PC-9 (cell line): ENCODE measurements at regions not wholly inside any gene's neighbourhood (a gene's known extent, or its start where the extent isn't known, plus 50 kb on each side); places are given as distances from the start of the nearest gene placed in this dataset.

ENCODE experiments used
- BruUV-seq: library from RNA; stranded (reverse); fragments of 400-500 nt; replicated peaks from 2 replicates; lab custom pipeline; 2021; lab: Mats Ljungman, UMichigan
- CTCF ChIA-PET: fragments of 300-600 bp; sonication (Branson Sonifier 250); formaldehyde crosslinking; loops from one replicate; lab custom pipeline; 2022; ENCODE audit warnings: antibody characterized with exemption; lab: Charles Lee
- POLR2A ChIA-PET: fragments of 300-600 bp; sonication (Branson Sonifier 250); formaldehyde crosslinking; loops from one replicate; lab custom pipeline; 2022; ENCODE audit warnings: antibody characterized with exemption; ENCODE audit not compliant: unreplicated experiment; lab: Charles Lee
- DNase-seq, 2 experiments: peaks; one replicate each; pipeline versions ENCODE4 v3.0.0 to v3.0.0-alpha.2; 2015 to 2022; ENCODE audit warnings: mixed read lengths in 1 of 2
- H2AFZ ChIP-seq: fragments of 200-600 bp; sonication (generic); 2 replicates; pipeline ENCODE4 v1.8.1; 2017; ENCODE audit warnings: antibody characterized with exemption
- H3F3A ChIP-seq: fragments of 200-600 bp; sonication (generic); 2 replicates; pipeline ENCODE4 v1.8.1; 2017; ENCODE audit warnings: antibody characterized with exemption, mild to moderate bottlenecking, low read depth; ENCODE audit not compliant: insufficient read depth
- H3K27ac ChIP-seq: fragments of 200-600 bp; sonication (generic); 2 replicates; pipeline ENCODE4 v1.6.1; 2016; ENCODE audit warnings: mixed run types
- H3K27me3 ChIP-seq: fragments of 200-600 bp; sonication (generic); 2 replicates; pipeline ENCODE4 v1.6.1; 2016; ENCODE audit warnings: low read depth, mixed run types; ENCODE audit not compliant: insufficient read depth
- H3K36me3 ChIP-seq: fragments of 200-600 bp; sonication (generic); 2 replicates; pipeline ENCODE4 v1.6.1; 2016; ENCODE audit warnings: low read depth, mixed run types
- H3K4me1 ChIP-seq: fragments of 200-600 bp; sonication (generic); replicated peaks from 2 replicates; pipeline ENCODE4 v1.6.1; 2016; ENCODE audit warnings: mixed run types; ENCODE audit not compliant: insufficient read depth
- H3K4me2 ChIP-seq: fragments of 200-600 bp; sonication (generic); 2 replicates; pipeline ENCODE4 v1.6.1; 2017; ENCODE audit warnings: mixed run types
- H3K4me3 ChIP-seq: fragments of 200-600 bp; sonication (generic); 2 replicates; pipeline ENCODE4 v1.6.1; 2016; ENCODE audit warnings: mixed run types
- H3K79me2 ChIP-seq: fragments of 200-600 bp; sonication (generic); 2 replicates; pipeline ENCODE4 v1.6.1; 2017; ENCODE audit warnings: low read depth, mixed run types
- H3K9me2 ChIP-seq: fragments of 200-600 bp; sonication (generic); 2 replicates; pipeline ENCODE4 v1.8.1; 2017; ENCODE audit warnings: mild to moderate bottlenecking; ENCODE audit not compliant: insufficient read depth
- H3K9me3 ChIP-seq: fragments of 200-600 bp; sonication (generic); 2 replicates; pipeline ENCODE4 v1.8.1; 2016; ENCODE audit warnings: low read depth; ENCODE audit not compliant: insufficient read depth
- H4K20me1 ChIP-seq: fragments of 200-600 bp; sonication (generic); 2 replicates; pipeline ENCODE4 v1.8.1; 2017; ENCODE audit not compliant: insufficient read depth
- CTCF ChIP-seq: fragments of 200-600 bp; sonication (generic); conservative IDR thresholded peaks from 2 replicates; pipeline ENCODE4 v1.6.1; 2017; ENCODE audit warnings: mixed run types, antibody characterized with exemption, mild to moderate bottlenecking, moderate library complexity
- EZH2 ChIP-seq: fragments of 200-600 bp; sonication (generic); IDR thresholded peaks from 2 replicates; pipeline ENCODE4 v1.8.0; 2017; ENCODE audit warnings: antibody characterized with exemption, low read depth
- intact Hi-C: fragments of 100-400 bp; cut with micrococcal nuclease; formaldehyde crosslinking; loops from one replicate; pipeline ENCODE4 v1.10.0; 2022; ENCODE audit not compliant: unreplicated experiment

GRCh38 chr16:9449597-9449996 is 358.2 kb downstream of the HAPSTR1 start:
- H3K36me3 ChIP-seq: no peaks in the 10 kb centered on the region
- no peak overlapping the region for H3K4me2 ChIP-seq
- no peaks in the 10 kb centered on the region for H3K79me2 ChIP-seq
- intact Hi-C loops: no loop called here
- ChIA-PET POLR2A (no interaction called here), CTCF (no interaction called here)
- no peaks in the 10 kb centered on the region for H3K27me3 ChIP-seq
- no peak for DNase-seq
- no TSS peak for BruUV-seq
- H3K4me3 ChIP-seq: no peak overlapping the region
- H3F3A ChIP-seq: no peaks in the 10 kb centered on the region
- no peaks in the 10 kb centered on the region; the same call in 1 of the 2 replicates for H3K9me2 ChIP-seq
- no peaks in the 10 kb centered on the region for H3K4me1 ChIP-seq
- no peaks in the 10 kb centered on the region for H3K9me3 ChIP-seq
- TF ChIP-seq CTCF (no peak), EZH2 (no peak)
- H4K20me1 ChIP-seq: no peaks in the 10 kb centered on the region
- H3K27ac ChIP-seq: no peak overlapping the region
- no peak overlapping the region for H2AFZ ChIP-seq

GRCh38 chr16:9457215-9457614 is 365.8 kb downstream of the HAPSTR1 start:
- H3K27ac ChIP-seq: no peak overlapping the region
- no peaks in the 10 kb centered on the region; the same call in 1 of the 2 replicates for H3K9me3 ChIP-seq
- no peak overlapping the region for H2AFZ ChIP-seq
- no peaks in the 10 kb centered on the region for H3K79me2 ChIP-seq
- no peaks in the 10 kb centered on the region; the same call in none of the 2 replicates for H4K20me1 ChIP-seq
- no TSS peak for BruUV-seq
- DNase-seq: no peak
- H3K4me2 ChIP-seq: no peak overlapping the region
- H3K36me3 ChIP-seq: no peaks in the 10 kb centered on the region
- TF ChIP-seq EZH2 (no peak), CTCF (no peak)
- intact Hi-C loops: loop anchor here (5.0 kb wide), 1 partner anchor 935 kb away; no protein-coding TSS in a partner anchor
- peaks cover 5% of the 10 kb centered on the region for H3K27me3 ChIP-seq
- no peaks in the 10 kb centered on the region for H3K9me2 ChIP-seq
- no peak overlapping the region for H3K4me3 ChIP-seq
- H3K4me1 ChIP-seq: no peaks in the 10 kb centered on the region
- no peaks in the 10 kb centered on the region for H3F3A ChIP-seq
- ChIA-PET POLR2A (no interaction called here), CTCF (no interaction called here)

- no peaks in the 10 kb centered on the region for H3K9me2 ChIP-seq
- BruUV-seq: no TSS peak
- no peaks in the 10 kb centered on the region for H3K4me1 ChIP-seq
- no peaks in the 10 kb centered on the region for H3K79me2 ChIP-seq
- ChIA-PET POLR2A (no interaction called here), CTCF (no interaction called here)
- no peak overlapping the region for H3K4me2 ChIP-seq
- peaks cover 5% of the 10 kb centered on the region for H3K27me3 ChIP-seq
- intact Hi-C loops: loop anchor here (5.0 kb wide), 1 partner anchor 933 kb away; no protein-coding TSS in a partner anchor
- H3K9me3 ChIP-seq: no peaks in the 10 kb centered on the region; the same call in 1 of the 2 replicates
- no peak for TF ChIP-seq CTCF
- TF ChIP-seq EZH2: no peak
- no peaks in the 10 kb centered on the region; the same call in none of the 2 replicates for H4K20me1 ChIP-seq
- H3K36me3 ChIP-seq: no peaks in the 10 kb centered on the region
- DNase-seq: no peak
- H3K27ac ChIP-seq: no peak overlapping the region
- H3F3A ChIP-seq: no peaks in the 10 kb centered on the region
- H2AFZ ChIP-seq: no peak overlapping the region
- no peak overlapping the region for H3K4me3 ChIP-seq
Measured at GRCh38 chr16:9458816-9459215, 367.4 kb downstream of the HAPSTR1 start.
